Inflammatory macrophage treated with lipopolysaccharide for 4 hours (primary cell): ENCODE measurements at regions not wholly inside any gene's neighbourhood (a gene's known extent, or its start where the extent isn't known, plus 50 kb on each side); places are given as distances from the start of the nearest gene placed in this dataset.

Source experiments
- DNase-seq: peaks from one replicate; pipeline ENCODE4 v3.0.0-alpha.2; 2020

GRCh38 chr4:38567457-38567856 lies 96.5 kb upstream of the KLF3 start:
- peak; percentile 34 for DNase-seq

- no peak for DNase-seq
Observed at GRCh38 chr4:38568768-38569167, 95.2 kb upstream of the KLF3 start.

GRCh38 chr4:38570647-38571276 lies 93.2 kb upstream of the KLF3 start:
- no peak for DNase-seq

DNA sequence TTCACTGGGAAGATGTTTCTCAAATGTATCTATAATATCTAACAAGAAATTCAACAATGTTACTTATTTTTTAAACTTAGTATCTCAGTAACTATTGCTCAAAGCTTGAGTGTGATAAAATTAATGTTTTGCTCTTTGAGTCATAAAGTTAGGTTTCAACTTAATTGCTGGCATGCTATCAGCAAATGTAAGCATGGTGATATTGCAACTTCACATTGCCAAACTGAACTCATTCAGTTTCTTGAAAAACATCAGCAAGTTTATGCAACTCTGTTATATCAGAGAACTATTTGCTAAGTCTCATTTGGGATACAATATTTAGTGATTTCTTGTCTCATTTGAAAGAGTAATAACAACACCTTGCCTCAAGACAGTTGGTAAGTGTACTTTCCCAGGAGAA lies 91.2 kb upstream of the KLF3 start:
- DNase-seq, result peak; percentile 52

DNA sequence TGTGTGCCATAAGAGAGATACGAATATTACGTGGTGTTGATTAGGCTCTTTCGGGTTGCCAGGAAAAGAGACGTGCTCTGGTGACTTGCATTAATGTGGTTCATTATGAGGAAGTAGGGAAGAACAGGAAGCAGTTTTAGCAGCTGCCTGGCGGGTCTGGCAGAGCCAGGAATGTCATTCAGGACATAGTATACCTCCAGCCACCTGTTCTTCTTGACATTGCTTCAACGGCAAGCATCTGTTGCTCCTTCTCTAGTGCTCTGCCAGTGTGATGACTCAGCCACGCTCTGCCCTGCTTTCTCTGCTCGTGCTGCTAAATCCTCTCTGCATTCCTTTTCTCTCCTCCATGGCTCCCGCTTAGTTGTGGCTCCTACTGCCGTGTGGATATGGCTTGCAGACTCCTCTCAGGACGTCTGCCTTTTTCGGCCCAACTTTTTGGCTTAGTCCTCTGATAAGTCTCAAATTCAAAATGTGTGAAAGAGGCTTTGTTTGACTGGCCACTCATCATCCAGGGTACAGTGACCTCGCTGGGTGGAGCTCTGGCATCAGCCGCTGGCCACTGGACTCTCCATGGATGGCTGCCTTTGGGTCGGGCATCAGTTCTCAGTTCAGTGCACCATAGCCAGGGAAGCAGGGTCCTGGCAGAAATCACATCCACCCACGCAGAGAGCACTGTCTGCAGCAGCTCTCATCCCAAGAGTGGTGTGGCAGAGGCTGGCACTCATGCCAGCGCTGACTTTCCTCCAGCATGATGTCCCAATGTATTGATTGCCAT lies 89.3 kb upstream of the KLF3 start:
- DNase-seq, result peak; percentile 73

GRCh38 chr4:38576767-38577166 lies 87.2 kb upstream of the KLF3 start:
- DNase-seq, result no peak

DNA sequence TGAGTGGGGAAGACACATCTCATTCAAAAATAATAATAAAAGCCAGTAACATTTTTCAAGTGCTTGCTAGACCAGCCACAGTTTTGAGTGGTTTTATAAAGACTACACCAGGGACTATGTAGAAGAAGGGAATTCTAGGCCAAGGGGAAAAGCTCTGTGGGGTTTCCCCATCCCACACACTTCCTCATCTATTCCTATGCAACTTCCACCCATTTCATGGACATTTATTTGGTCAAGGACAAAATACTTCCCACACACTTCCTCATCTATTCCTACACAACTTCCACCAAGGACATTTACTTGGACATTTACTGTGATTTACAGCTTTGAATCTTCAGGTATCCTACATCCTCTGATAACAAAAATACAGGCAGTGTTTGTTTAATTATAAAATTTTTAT lies 86.5 kb upstream of the KLF3 start:
- peak; percentile 64 for DNase-seq

DNA sequence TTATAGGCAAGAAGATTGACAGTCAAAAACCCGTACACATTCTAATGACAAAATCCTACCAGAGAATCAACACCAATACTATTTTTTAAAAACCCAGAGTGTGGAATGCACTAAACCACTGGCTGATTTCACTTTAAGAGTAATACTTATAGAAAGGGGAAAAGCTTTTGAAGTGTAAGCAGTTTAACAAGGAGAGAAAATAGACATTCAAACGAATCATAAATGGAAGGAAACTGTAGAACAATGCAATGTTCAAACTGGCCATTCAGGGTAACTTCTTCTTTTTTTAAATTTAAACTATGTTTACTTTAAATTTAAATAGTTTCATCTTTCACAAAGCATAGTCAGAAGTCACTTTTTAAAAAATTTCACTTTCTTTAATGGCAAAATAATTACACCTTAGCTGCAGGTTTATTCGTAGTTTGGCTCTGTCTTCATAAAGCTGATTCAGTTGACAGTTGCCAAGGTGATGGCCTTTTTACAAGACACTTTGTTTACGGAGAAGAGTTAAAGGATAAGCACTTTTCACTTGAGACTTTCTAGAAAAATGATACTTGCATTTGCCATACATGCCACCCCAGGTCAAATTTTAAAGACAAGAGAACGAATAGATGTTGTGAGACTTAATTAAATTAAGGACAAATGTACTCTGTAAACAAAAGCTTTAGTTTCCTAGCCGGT lies 82.4 kb upstream of the KLF3 start:
- no peak for DNase-seq

- peak; percentile 58 for DNase-seq
Observed at GRCh38 chr4:38582445-38582844, 81.6 kb upstream of the KLF3 start.

- DNase-seq, result peak; percentile 32
Observed at GRCh38 chr4:38582889-38583470, 81.0 kb upstream of the KLF3 start.

DNA sequence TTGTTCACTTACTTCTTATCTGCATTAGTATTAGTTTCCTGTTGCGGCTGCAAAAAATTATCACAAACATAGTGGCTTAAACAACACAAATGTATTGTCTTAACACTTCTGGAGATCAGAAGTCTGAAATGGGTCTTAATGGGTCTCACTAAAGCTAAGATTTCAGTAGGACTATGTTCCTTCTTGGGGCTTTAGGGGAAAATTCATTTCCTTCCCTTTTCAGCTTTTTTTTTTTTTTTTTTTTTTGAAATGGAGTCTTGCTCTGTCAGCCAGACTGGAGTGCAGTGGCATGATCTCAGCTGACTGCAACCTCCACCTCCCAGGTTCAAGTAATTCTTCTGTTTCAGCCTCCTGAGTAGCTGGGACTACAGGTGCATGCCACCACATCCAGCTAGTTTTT lies 78.1 kb upstream of the KLF3 start:
- peak; percentile 31 for DNase-seq

DNA sequence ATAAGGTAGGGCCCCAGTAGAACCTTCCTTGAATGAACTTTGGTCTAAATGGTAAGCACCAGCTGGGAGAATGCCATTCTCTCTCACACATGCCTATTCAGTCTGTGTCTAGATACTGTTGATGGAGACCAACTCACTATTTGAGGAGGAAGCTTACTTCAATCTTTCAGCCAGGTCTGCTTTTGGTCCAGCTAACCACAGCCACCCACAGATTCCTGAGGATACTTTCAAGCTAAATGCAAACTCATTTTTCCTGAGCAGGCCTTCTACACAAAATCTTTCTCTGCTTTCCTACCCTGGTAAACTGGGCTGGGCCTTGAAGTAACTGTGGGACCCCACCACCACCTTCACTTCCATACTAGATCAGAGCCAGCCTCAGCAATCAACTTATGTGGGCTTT lies 76.9 kb upstream of the KLF3 start:
- no peak for DNase-seq

GRCh38 chr4:38590046-38590445 lies 74.0 kb upstream of the KLF3 start:
- no peak for DNase-seq

- no peak for DNase-seq
Observed at GRCh38 chr4:38591617-38592337, 72.2 kb upstream of the KLF3 start.

DNA sequence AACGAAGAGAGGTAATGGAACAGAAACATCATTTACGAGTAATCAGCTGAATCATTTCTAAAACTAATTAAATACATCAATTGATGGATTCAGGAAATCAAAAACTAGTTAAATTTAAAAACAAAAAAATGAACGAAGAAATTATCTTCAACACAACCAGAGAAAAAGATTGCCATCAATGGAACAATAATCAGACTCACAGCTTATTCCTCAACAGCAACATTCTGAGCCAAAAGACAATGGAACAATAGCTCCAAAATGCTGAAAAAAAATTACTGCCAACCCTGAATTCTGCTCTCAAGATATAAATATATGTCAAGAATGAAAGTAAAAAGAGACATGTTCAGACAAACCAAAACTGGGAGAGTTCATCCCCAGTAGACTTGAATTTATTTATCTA lies 65.5 kb upstream of the KLF3 start:
- DNase-seq, result no peak

DNA sequence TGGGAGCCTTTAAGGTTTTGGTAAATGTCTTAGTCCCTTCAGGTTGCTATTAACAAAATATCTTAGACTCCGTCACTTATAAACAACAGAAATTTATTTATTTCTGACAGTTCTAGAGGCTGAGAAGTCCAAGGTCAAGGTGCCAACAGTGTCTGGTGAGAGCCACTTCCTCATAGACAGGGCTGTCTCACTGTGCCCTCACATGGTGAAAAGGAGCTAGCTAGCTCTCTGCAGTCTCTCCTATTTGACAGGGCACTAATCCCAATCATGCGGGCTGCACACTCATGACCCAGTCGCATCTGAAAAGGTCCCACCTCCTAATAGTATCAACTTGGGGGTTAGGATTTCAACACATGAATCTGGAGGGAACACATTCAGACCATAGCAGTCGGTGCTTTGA lies 63.4 kb upstream of the KLF3 start:
- DNase-seq, result no peak

- peak; percentile 47 for DNase-seq
Observed at GRCh38 chr4:38601244-38601915, 62.6 kb upstream of the KLF3 start.

DNA sequence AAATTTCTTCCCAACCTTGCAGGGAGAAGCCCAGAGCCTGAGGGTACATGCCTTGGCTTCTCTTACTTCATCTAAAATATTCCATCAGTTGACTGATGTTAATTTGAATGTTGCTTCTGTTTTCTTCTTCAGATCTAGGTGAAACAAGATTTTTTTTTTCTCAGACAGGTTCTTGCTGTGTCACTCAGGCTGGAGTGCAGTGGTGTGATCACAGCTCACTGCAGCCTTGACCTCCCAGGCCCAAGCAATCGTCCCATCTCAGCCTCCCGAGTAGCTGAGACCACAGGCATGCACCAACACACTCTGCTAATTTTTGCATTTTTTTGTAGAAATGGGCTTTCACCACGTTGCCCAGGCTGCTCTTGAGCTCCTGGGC lies 62.1 kb upstream of the KLF3 start:
- DNase-seq, result no peak

DNA sequence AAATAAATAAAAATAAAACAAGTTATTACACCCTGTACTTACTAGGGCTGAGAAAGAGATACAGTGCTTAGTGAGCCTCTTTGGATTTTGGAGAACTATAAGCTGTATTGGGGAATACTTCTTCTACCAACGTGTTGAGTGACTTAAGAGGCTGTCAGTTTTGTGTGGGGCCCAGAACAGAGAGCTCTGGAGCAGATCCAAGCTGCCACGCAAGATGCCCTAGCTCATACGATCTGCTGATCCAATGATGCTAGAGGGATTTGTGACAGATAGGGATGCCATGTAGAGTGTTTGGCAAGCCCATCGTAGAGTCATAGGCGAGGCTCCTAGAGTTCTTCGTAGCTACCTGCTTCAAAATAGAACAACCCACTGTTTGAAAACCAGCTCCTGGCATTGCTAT lies 60.3 kb upstream of the KLF3 start:
- no peak for DNase-seq

DNA sequence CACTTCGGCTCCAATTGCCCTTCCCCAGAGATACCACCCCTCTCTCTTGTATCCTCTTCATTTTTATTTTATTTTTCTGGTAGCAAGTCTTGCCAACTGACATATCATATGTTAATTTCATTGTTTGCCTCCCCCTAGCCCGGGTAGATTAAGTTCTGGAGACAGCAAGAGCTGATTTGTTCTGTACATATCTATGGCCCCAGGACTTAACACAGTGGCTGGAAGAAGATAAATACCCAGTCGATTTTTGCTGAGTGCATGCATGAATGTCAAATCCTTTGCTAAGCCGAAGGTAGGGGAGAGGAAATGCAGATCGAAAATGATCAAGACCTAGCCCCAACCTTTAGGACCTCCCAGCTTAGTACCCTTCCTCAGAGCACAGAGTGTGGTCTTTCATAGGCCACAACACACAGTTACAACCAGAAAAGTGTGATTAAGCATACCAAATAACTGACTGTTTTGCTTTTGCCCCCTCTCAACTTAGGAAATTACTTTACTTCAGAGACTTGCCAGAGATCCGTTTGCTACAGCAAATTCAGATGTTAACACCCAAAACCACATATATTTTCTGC lies 58.7 kb upstream of the KLF3 start:
- DNase-seq, result no peak

DNA sequence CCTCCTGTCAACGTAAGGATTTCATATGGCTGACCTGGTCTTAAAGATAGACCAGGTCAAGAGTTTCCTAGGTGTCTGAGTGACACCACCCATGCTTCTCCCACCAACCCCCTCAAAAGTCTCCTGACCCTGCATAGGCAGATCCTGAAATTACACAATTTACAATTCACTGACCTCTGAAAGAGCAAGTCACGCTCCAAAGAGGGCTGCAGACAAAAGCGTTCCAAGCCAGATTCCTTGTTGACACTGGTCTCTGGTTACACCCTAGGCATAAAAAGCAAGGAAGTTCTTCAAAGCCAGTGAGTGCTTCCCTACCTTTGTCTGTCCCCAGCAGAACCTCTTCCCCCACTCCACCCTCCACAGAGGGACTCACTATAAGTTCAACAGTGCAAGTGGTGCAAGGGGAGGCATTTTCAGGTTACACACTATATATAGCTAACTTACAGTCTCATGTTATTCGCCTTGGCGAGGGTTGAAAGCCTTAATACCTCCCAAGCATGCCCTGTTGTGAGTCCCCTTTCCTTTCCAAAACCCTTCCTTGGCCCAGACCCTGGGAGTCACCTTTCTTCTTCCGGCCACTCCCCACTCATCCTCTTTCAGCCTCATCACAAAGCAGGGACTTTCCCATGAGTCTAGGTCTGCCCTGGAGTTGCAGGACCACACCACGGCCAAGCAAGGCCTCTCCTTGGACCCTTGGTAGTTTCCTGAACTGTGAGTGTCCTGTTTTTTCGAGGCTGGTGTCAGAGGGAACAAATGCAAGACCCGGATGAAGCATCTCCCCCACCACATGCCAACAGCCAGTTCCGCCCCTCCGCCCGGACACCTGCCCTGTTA lies 58.0 kb upstream of the KLF3 start:
- DNase-seq, result no peak

- DNase-seq, result no peak
Observed at GRCh38 chr4:38606587-38606905, 57.5 kb upstream of the KLF3 start.
